ENCODE measurements at regions not wholly inside any gene's neighbourhood (a gene's known extent, or its start where the extent isn't known, plus 50 kb on each side); places are given as distances from the start of the nearest gene placed in this dataset.

DNA sequence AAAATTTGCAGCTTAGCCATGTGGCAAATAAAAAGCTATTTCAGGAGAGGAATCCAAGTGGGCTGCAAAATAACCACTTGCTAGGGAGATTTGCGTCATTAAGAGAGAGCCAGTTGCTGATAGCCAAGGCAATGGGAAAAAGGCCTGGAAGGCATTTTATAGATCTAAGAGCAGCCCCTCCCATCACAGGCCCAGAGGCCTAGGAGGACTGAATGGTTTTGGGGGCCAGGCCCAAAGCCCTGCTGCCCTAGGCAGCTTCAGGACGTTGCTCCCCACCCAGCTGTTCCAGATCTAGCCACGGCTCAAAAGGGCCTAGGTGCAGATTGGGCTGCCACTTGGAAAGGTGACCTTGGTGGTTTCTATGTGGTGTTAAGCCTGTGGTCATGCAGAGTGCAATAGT, 169.0 kb downstream of the AASDHPPT start:
- no peaks in the 10 kb centered on the region for H3K9me2 ChIP-seq (replicated peaks; ENCODE audit: control insufficient read depth, low read length)
- H3K4me1 ChIP-seq (ENCODE audit: control insufficient read depth, low read length), result no peaks in the 10 kb centered on the region
- TF ChIP-seq EZH2phosphoT487 (IDR thresholded peaks at IDR 0.05; ENCODE audit: borderline replicate concordance, low read length) (no peak), CTCF (IDR thresholded peaks at IDR 0.05; ENCODE audit: low read depth, low read length, poor library complexity, severe bottlenecking) (no peak)
- no peak overlapping the region for H3K4me3 ChIP-seq (ENCODE audit: low read length)
- H3K4me2 ChIP-seq (ENCODE audit: low read length), result no peak overlapping the region
- no peak overlapping the region for H3K27ac ChIP-seq (ENCODE audit: low read depth, low read length)
- H4K20me1 ChIP-seq (ENCODE audit: control insufficient read depth, insufficient read depth, low read depth, low read length), result no peaks in the 10 kb centered on the region
- no peaks in the 10 kb centered on the region for H3K36me3 ChIP-seq (ENCODE audit: control insufficient read depth, low read length)
- H3F3A ChIP-seq (ENCODE audit: control insufficient read depth, insufficient read depth), result no peaks in the 10 kb centered on the region
- no peaks in the 10 kb centered on the region for H3K79me2 ChIP-seq (ENCODE audit: control insufficient read depth, low read length)
- H3K27me3 ChIP-seq (ENCODE audit: control insufficient read depth, low read length), result no peaks in the 10 kb centered on the region
- H3K9me3 ChIP-seq (ENCODE audit: control insufficient read depth, insufficient read depth, low read length), result 0 out of 2 replicates have a peak, but pooled peaks cover 6% of the 10 kb centered on the region

- Histone ChIP-seq H3K36me3 (ENCODE audit: control insufficient read depth, low read length) (no peaks in the 10 kb centered on the region), H3K79me2 (ENCODE audit: control insufficient read depth, low read length) (no peaks in the 10 kb centered on the region), H3K4me2 (ENCODE audit: low read length) (no peak overlapping the region), H3K27me3 (ENCODE audit: control insufficient read depth, low read length) (no peaks in the 10 kb centered on the region), H3F3A (ENCODE audit: control insufficient read depth, insufficient read depth) (no peaks in the 10 kb centered on the region), H3K27ac (ENCODE audit: low read depth, low read length) (no peak overlapping the region), H3K9me3 (ENCODE audit: control insufficient read depth, insufficient read depth, low read length) (0 out of 2 replicates have a peak, but pooled peaks cover 6% of the 10 kb centered on the region), H3K4me1 (ENCODE audit: control insufficient read depth, low read length) (no peaks in the 10 kb centered on the region), H3K4me3 (ENCODE audit: low read length) (no peak overlapping the region), H3K9me2 (replicated peaks; ENCODE audit: control insufficient read depth, low read length) (no peaks in the 10 kb centered on the region), H4K20me1 (ENCODE audit: control insufficient read depth, insufficient read depth, low read depth, low read length) (no peaks in the 10 kb centered on the region)
- TF ChIP-seq CTCF (IDR thresholded peaks at IDR 0.05; ENCODE audit: low read depth, low read length, poor library complexity, severe bottlenecking), result no peak
- TF ChIP-seq EZH2phosphoT487 (IDR thresholded peaks at IDR 0.05; ENCODE audit: borderline replicate concordance, low read length), result no peak
These were observed 172.3 kb downstream of the AASDHPPT start for GRCh38 chr11:106249617-106250239.

GRCh38 chr11:106262852-106263251, 185.4 kb downstream of the AASDHPPT start:
- no peaks in the 10 kb centered on the region for H3K4me1 ChIP-seq (ENCODE audit: control insufficient read depth, low read length)
- no peaks in the 10 kb centered on the region for H3K27me3 ChIP-seq (ENCODE audit: control insufficient read depth, low read length)
- no peaks in the 10 kb centered on the region for H3K79me2 ChIP-seq (ENCODE audit: control insufficient read depth, low read length)
- no peak overlapping the region for H3K27ac ChIP-seq (ENCODE audit: low read depth, low read length)
- H3K36me3 ChIP-seq (ENCODE audit: control insufficient read depth, low read length), result no peaks in the 10 kb centered on the region
- H4K20me1 ChIP-seq (ENCODE audit: control insufficient read depth, insufficient read depth, low read depth, low read length), result no peaks in the 10 kb centered on the region
- H3F3A ChIP-seq (ENCODE audit: control insufficient read depth, insufficient read depth), result no peaks in the 10 kb centered on the region
- no peak overlapping the region for H3K4me3 ChIP-seq (ENCODE audit: low read length)
- H3K9me2 ChIP-seq (replicated peaks; ENCODE audit: control insufficient read depth, low read length), result no peaks in the 10 kb centered on the region
- TF ChIP-seq CTCF (IDR thresholded peaks at IDR 0.05; ENCODE audit: low read depth, low read length, poor library complexity, severe bottlenecking) (no peak), EZH2phosphoT487 (IDR thresholded peaks at IDR 0.05; ENCODE audit: borderline replicate concordance, low read length) (no peak)
- no peak overlapping the region for H3K4me2 ChIP-seq (ENCODE audit: low read length)
- no peaks in the 10 kb centered on the region for H3K9me3 ChIP-seq (ENCODE audit: control insufficient read depth, insufficient read depth, low read length)
